ENCODE measurements at regions not wholly inside any gene's neighbourhood (a gene's known extent, or its start where the extent isn't known, plus 50 kb on each side); places are given as distances from the start of the nearest gene placed in this dataset.

- no peaks in the 10 kb centered on the region for H3K36me3 ChIP-seq
- intact Hi-C loops (cut with DNase I): no loop called here
- peaks cover 23% of the 10 kb centered on the region for H3K27me3 ChIP-seq (ENCODE audit: low read depth)
- H3K27ac ChIP-seq: no peak overlapping the region
- DNase-seq (no peak), ATAC-seq (no peak)
- no peaks in the 10 kb centered on the region for H3K4me1 ChIP-seq
- TF ChIP-seq, protein P1, sequence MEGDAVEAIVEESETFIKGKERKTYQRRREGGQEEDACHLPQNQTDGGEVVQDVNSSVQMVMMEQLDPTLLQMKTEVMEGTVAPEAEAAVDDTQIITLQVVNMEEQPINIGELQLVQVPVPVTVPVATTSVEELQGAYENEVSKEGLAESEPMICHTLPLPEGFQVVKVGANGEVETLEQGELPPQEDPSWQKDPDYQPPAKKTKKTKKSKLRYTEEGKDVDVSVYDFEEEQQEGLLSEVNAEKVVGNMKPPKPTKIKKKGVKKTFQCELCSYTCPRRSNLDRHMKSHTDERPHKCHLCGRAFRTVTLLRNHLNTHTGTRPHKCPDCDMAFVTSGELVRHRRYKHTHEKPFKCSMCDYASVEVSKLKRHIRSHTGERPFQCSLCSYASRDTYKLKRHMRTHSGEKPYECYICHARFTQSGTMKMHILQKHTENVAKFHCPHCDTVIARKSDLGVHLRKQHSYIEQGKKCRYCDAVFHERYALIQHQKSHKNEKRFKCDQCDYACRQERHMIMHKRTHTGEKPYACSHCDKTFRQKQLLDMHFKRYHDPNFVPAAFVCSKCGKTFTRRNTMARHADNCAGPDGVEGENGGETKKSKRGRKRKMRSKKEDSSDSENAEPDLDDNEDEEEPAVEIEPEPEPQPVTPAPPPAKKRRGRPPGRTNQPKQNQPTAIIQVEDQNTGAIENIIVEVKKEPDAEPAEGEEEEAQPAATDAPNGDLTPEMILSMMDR (IDR thresholded peaks at IDR 0.05): no peak
- H3K9me3 ChIP-seq: no peaks in the 10 kb centered on the region
- no peak overlapping the region for H3K4me3 ChIP-seq
Measured at GRCh38 chr19:30281906-30282305, 90.3 kb upstream of the ZNF536 start.

GRCh38 chr19:30283556-30283955, 88.6 kb upstream of the ZNF536 start:
- Histone ChIP-seq H3K4me1 (no peaks in the 10 kb centered on the region), H3K9me3 (no peaks in the 10 kb centered on the region), H3K27ac (no peak overlapping the region), H3K27me3 (ENCODE audit: low read depth) (peaks cover 23% of the 10 kb centered on the region), H3K36me3 (no peaks in the 10 kb centered on the region), H3K4me3 (no peak overlapping the region)
- DNase-seq (no peak), ATAC-seq (no peak)
- intact Hi-C loops (cut with DNase I): no loop called here
- TF ChIP-seq, protein P1 (IDR thresholded peaks at IDR 0.05): no peak

DNA sequence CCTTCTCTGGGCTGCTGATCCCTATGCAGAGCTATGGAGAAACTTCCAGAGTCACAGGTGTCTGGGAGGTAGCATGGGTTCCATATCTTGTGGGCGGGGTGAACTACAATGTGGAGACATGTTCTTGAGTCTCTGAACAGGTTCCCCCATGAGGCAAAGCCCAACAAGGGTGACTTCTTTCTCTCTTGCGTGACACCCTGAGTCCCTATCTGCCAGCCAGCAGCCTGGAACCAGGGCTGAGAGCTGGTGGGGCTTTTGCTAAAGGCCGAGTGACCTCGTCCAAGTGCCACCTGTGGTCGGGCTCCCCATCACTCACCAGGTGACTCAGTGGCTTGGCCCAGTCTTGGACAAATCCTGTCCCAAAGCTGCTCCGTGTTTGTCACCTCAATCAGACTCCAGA, 88.0 kb upstream of the ZNF536 start:
- Histone ChIP-seq H3K36me3 (no peaks in the 10 kb centered on the region), H3K9me3 (no peaks in the 10 kb centered on the region), H3K27ac (no peak overlapping the region), H3K4me3 (no peak overlapping the region), H3K27me3 (ENCODE audit: low read depth) (peaks cover 23% of the 10 kb centered on the region), H3K4me1 (no peaks in the 10 kb centered on the region)
- TF ChIP-seq, protein P1 (IDR thresholded peaks at IDR 0.05): no peak
- DNase-seq (no peak), ATAC-seq (no peak)
- intact Hi-C loops (cut with DNase I): no loop called here

- intact Hi-C loops (cut with DNase I): no loop called here
- H3K4me3 ChIP-seq: no peak overlapping the region
- DNase-seq (no peak), ATAC-seq (no peak)
- no peaks in the 10 kb centered on the region for H3K4me1 ChIP-seq
- TF ChIP-seq, protein P1 (IDR thresholded peaks at IDR 0.05): no peak
- H3K36me3 ChIP-seq: no peaks in the 10 kb centered on the region
- H3K27me3 ChIP-seq (ENCODE audit: low read depth): peaks cover 23% of the 10 kb centered on the region
- no peak overlapping the region for H3K27ac ChIP-seq
- no peaks in the 10 kb centered on the region for H3K9me3 ChIP-seq
Measured at GRCh38 chr19:30284885-30285284, 87.3 kb upstream of the ZNF536 start.

DNA sequence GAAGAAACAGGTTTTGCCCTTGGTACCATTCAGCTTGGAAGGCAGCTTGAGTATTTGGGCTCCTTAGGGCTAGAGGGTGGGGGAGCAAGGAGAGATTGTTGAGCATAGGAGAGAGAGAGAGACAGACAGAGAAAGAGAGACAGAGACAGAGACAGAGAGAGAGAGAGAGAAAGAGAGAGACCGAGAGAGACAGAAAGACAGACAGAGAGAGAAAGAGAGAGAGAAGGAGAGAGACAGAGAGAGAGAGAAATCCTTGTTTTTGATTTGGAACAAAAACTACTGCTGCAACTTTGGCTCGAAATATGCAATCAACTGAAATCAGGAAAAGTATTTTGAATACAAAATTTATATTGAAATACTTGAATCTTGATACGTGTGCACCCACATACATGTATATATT, 85.8 kb upstream of the ZNF536 start:
- ATAC-seq: no peak
- no peaks in the 10 kb centered on the region for H3K9me3 ChIP-seq
- peaks cover 13% of the 10 kb centered on the region for H3K27me3 ChIP-seq (ENCODE audit: low read depth)
- TF ChIP-seq, protein P1 (IDR thresholded peaks at IDR 0.05): no peak
- H3K4me1 ChIP-seq: no peaks in the 10 kb centered on the region
- H3K4me3 ChIP-seq: no peak overlapping the region
- H3K36me3 ChIP-seq: no peaks in the 10 kb centered on the region
- no peak overlapping the region for H3K27ac ChIP-seq
- DNase-seq: no peak
- intact Hi-C loops (cut with DNase I): no loop called here

DNA sequence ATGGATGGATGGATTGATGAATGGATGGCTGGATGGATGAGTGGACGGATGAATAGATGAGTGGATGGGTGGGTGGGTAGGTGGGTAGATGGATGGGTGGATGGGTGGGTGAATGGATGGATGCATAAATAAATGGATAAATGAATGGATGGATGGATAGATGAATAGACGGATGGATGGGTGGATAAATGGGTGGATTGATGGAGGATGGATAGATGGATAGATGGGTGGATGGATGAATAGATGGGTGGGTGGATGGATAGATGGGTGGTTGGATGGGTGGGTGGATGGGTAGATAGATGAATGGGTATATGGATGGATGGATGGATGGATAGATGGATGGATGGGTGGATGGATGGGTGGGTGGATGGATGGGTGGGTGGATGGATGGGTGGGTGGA, 84.9 kb upstream of the ZNF536 start:
- intact Hi-C loops (cut with DNase I): no loop called here
- TF ChIP-seq, protein P1 (IDR thresholded peaks at IDR 0.05): no peak
- Histone ChIP-seq H3K9me3 (no peaks in the 10 kb centered on the region), H3K27ac (no peak overlapping the region), H3K4me1 (no peaks in the 10 kb centered on the region), H3K36me3 (no peaks in the 10 kb centered on the region), H3K27me3 (ENCODE audit: low read depth) (peaks cover 7% of the 10 kb centered on the region), H3K4me3 (no peak overlapping the region)
- ATAC-seq (no peak), DNase-seq (no peak)

Data from lower lobe of right lung (tissue), 2 donors.